H9 (cell line): ENCODE measurements at regions not wholly inside any gene's neighbourhood (a gene's known extent, or its start where the extent isn't known, plus 50 kb on each side); places are given as distances from the start of the nearest gene placed in this dataset.

ENCODE experiments used
- DNase-seq: peaks from one replicate; pipeline ENCODE4 v3.0.0-alpha.2; 2017
- H2AFZ ChIP-seq: one replicate; pipeline ENCODE4 v1.6.1; 2013; ENCODE audit warnings: mild to moderate bottlenecking, low read length, control low read depth, moderate library complexity
- H2AK5ac ChIP-seq: 2 replicates; pipeline ENCODE4 v1.6.1; 2013; ENCODE audit warnings: low read length, control low read depth, mixed read lengths; ENCODE audit not compliant: insufficient read length
- H2BK120ac ChIP-seq: one replicate; pipeline ENCODE4 v1.6.1; 2013; ENCODE audit warnings: low read depth, mild to moderate bottlenecking, low read length, control low read depth, inconsistent platforms; ENCODE audit not compliant: poor library complexity, severe bottlenecking
- H2BK12ac ChIP-seq: 2 replicates; pipeline ENCODE4 v1.6.1; 2013; ENCODE audit warnings: low read length, control low read depth, mixed read lengths, low read depth; ENCODE audit not compliant: insufficient read length
- H2BK15ac ChIP-seq: 2 replicates; pipeline ENCODE4 v1.6.1; 2013; ENCODE audit warnings: low read depth, low read length, control low read depth
- H2BK20ac ChIP-seq: one replicate; pipeline ENCODE4 v1.6.1; 2013; ENCODE audit warnings: low read depth, mild to moderate bottlenecking, low read length, control low read depth, inconsistent platforms; ENCODE audit not compliant: poor library complexity, severe bottlenecking
- H2BK5ac ChIP-seq: 2 replicates; pipeline ENCODE4 v1.6.1; 2013; ENCODE audit warnings: low read length, control low read depth, mixed read lengths; ENCODE audit not compliant: insufficient read length
- H3K14ac ChIP-seq: 2 replicates; pipeline ENCODE4 v1.6.1; 2013; ENCODE audit warnings: low read length, control low read depth; ENCODE audit not compliant: insufficient read depth
- H3K18ac ChIP-seq: 2 replicates; pipeline ENCODE4 v1.6.1; 2013; ENCODE audit warnings: low read depth, mild to moderate bottlenecking, mixed read lengths, low read length, control low read depth; ENCODE audit not compliant: insufficient read length
- H3K23ac ChIP-seq: 2 replicates; pipeline ENCODE4 v1.6.1; 2013; ENCODE audit warnings: low read length, control low read depth, mixed read lengths, low read depth; ENCODE audit not compliant: insufficient read length
- H3K23me2 ChIP-seq: 2 replicates; pipeline ENCODE4 v1.6.1; 2013; ENCODE audit warnings: low read depth, mild to moderate bottlenecking, mixed read lengths, low read length, control low read depth; ENCODE audit not compliant: insufficient read length, poor library complexity, severe bottlenecking
- H3K27ac ChIP-seq: 2 replicates; pipeline ENCODE4 v1.5.1; 2013; ENCODE audit warnings: low read length, control low read depth, mixed read lengths, low read depth; ENCODE audit not compliant: insufficient read length
- H3K27me3 ChIP-seq: 2 replicates; pipeline ENCODE4 v1.6.1; 2013; ENCODE audit warnings: low read length, control low read depth, inconsistent platforms; ENCODE audit not compliant: insufficient read depth
- H3K4ac ChIP-seq: 2 replicates; pipeline ENCODE4 v1.6.1; 2013; ENCODE audit warnings: low read depth, mild to moderate bottlenecking, control low read depth, inconsistent platforms, low read length, moderate library complexity
- H3K4me1 ChIP-seq: 2 replicates; pipeline ENCODE4 v1.6.1; 2013; ENCODE audit warnings: low read length, control low read depth, inconsistent platforms; ENCODE audit not compliant: insufficient read depth
- H3K4me2 ChIP-seq: 2 replicates; pipeline ENCODE4 v1.6.1; 2013; ENCODE audit warnings: low read length, control low read depth, mixed read lengths; ENCODE audit not compliant: insufficient read length, insufficient read depth
- H3K56ac ChIP-seq: 2 replicates; pipeline ENCODE4 v1.6.1; 2013; ENCODE audit warnings: low read depth, mild to moderate bottlenecking, mixed read lengths, low read length, control low read depth; ENCODE audit not compliant: insufficient read length
- H3K79me1 ChIP-seq: 2 replicates; pipeline ENCODE4 v1.6.1; 2013; ENCODE audit warnings: low read depth, mild to moderate bottlenecking, moderate library complexity, low read length, control low read depth, inconsistent platforms; ENCODE audit not compliant: insufficient read depth, poor library complexity, severe bottlenecking
- H3K79me2 ChIP-seq: 2 replicates; pipeline ENCODE4 v1.6.1; 2013; ENCODE audit warnings: low read length, control low read depth, inconsistent platforms; ENCODE audit not compliant: insufficient read depth
- H3K9ac ChIP-seq: 2 replicates; pipeline ENCODE4 v1.6.1; 2013; ENCODE audit warnings: low read length, control low read depth, mixed read lengths; ENCODE audit not compliant: insufficient read length; ENCODE audit errors: extremely low read depth
- H3K9me3 ChIP-seq: one replicate; pipeline ENCODE4 v1.6.1; 2013; ENCODE audit warnings: low read depth, low read length, inconsistent platforms; ENCODE audit not compliant: control insufficient read depth
- H3T11ph ChIP-seq: one replicate; pipeline ENCODE4 v1.6.1; 2013; ENCODE audit warnings: mild to moderate bottlenecking, low read length, control low read depth, inconsistent platforms
- H4K20me1 ChIP-seq: one replicate; pipeline ENCODE4 v1.6.1; 2013; ENCODE audit not compliant: control insufficient read depth, insufficient read length, insufficient read depth
- H4K5ac ChIP-seq: 2 replicates; pipeline ENCODE4 v1.6.1; 2013; ENCODE audit warnings: low read depth, mild to moderate bottlenecking, mixed read lengths, low read length, control low read depth; ENCODE audit not compliant: insufficient read length
- H4K8ac ChIP-seq: replicated peaks from 2 replicates; pipeline ENCODE4 v1.6.1; 2013; ENCODE audit warnings: low read length, control low read depth, mixed read lengths, low read depth; ENCODE audit not compliant: insufficient read length
- H4K91ac ChIP-seq: 2 replicates; pipeline ENCODE4 v1.6.1; 2013; ENCODE audit warnings: low read depth, mild to moderate bottlenecking, moderate library complexity, mixed read lengths, low read length, control low read depth; ENCODE audit not compliant: insufficient read length
- H3K27ac Mint-ChIP-seq, 3 experiments: 2 replicates in 2 of 3; 3 replicates in 1 of 3; pipeline ENCODE4 v1.8.0; 2020 to 2021; ENCODE audit warnings: mixed read lengths in 3 of 3, mild to moderate bottlenecking in 1 of 3, moderate library complexity in 1 of 3
- H3K27me3 Mint-ChIP-seq: 2 replicates; pipeline ENCODE4 v1.8.0; 2021; ENCODE audit warnings: low read depth, mild to moderate bottlenecking, moderate library complexity, mixed read lengths
- H3K36me3 Mint-ChIP-seq, 3 experiments: 2 replicates in 2 of 3; 3 replicates in 1 of 3; pipeline ENCODE4 v1.8.0; 2020 to 2021; ENCODE audit warnings: low read depth in 3 of 3, mixed read lengths in 3 of 3; ENCODE audit not compliant: insufficient read depth in 1 of 3
- H3K4me1 Mint-ChIP-seq, 2 experiments: 2 replicates each; pipeline ENCODE4 v1.8.0; 2020; ENCODE audit warnings: mixed read lengths in 2 of 2
- H3K4me3 Mint-ChIP-seq, 2 experiments: 2 replicates in 1 of 2; 3 replicates in 1 of 2; pipeline ENCODE4 v1.8.0; 2020 to 2021; ENCODE audit warnings: mild to moderate bottlenecking in 2 of 2, mixed read lengths in 2 of 2, moderate library complexity in 1 of 2
- H3K9me3 Mint-ChIP-seq, 2 experiments: 2 replicates in 1 of 2; 3 replicates in 1 of 2; pipeline ENCODE4 v1.8.0; 2020; ENCODE audit warnings: mild to moderate bottlenecking in 2 of 2, mixed read lengths in 2 of 2, moderate library complexity in 1 of 2
- WGBS: extraction: QIAGEN DNeasy Blood & Tissue Kit; methylation state at CpG from one replicate; pipeline ENCODE4 v1.1.7; 2013; ENCODE audit warnings: missing lambda C conversion rate, low lambda C conversion rate, mixed read lengths; ENCODE audit not compliant: insufficient read length; ENCODE audit errors: extremely low coverage; 5-methylcytosine and 5-hydroxymethylcytosine counted together
- TF ChIP-seq, protein P1 (sequence below): fragments of 200-600 bp; sonication (generic); conservative IDR thresholded peaks from 3 replicates; pipeline ENCODE4 v1.8.0; 2021; ENCODE audit warnings: antibody characterized with exemption, mild to moderate bottlenecking

DNA sequence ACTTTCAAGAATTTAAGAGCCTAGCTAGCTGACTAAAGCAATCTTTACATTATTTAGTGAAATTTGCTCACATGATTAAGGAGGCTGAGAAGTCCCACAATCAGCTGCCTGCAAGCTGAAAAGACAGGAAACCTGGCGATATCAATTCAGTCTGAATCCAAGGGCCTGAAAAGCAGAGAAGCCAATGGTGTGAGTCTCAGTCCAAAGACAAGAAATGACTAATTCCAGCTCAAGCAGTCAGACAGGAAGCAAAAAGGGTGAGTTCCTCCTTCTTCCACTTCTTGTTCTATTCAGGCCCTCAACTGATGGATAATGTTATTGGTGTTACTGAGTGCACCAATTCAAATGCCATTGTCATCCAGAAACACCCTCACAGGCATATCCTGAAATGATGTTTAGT, 1231.6 kb upstream of the CELF2 start:
- H2BK5ac ChIP-seq: no peak overlapping the region
- DNase-seq: no peak
- no peak overlapping the region for H3K4me2 ChIP-seq
- no peak overlapping the region for H2BK20ac ChIP-seq
- no peak overlapping the region for H3T11ph ChIP-seq
- H2BK120ac ChIP-seq: no peak overlapping the region
- no peak overlapping the region for H4K8ac ChIP-seq
- Mint-ChIP-seq H3K36me3 (no peaks in the 10 kb centered on the region; a peak in 1 of 7 replicates), H3K27me3 (no peaks in the 10 kb centered on the region), H3K4me3 (no peak overlapping the region), H3K4me1 (peaks cover 11 to 20% of the 10 kb centered on the region in 2 experiments), H3K27ac (no peak overlapping the region), H3K9me3 (no peaks in the 10 kb centered on the region)
- H3K23me2 ChIP-seq: no peaks in the 10 kb centered on the region
- no peak overlapping the region for H3K4ac ChIP-seq
- no peaks in the 10 kb centered on the region for H3K79me1 ChIP-seq
- no CpG with 5 or more reads among the region's 1 CpG for WGBS
- H2BK15ac ChIP-seq: no peak overlapping the region
- no peaks in the 10 kb centered on the region for H3K9me3 ChIP-seq
- H2AFZ ChIP-seq: no peak overlapping the region
- no peak overlapping the region for H2BK12ac ChIP-seq
- no peak overlapping the region for H3K27ac ChIP-seq
- no peak overlapping the region for H4K5ac ChIP-seq
- no peaks in the 10 kb centered on the region for H3K79me2 ChIP-seq
- H3K56ac ChIP-seq: no peak overlapping the region
- no peak overlapping the region for H3K14ac ChIP-seq
- H3K9ac ChIP-seq: no peak overlapping the region
- no peak overlapping the region for H4K91ac ChIP-seq
- TF ChIP-seq, protein P1, sequence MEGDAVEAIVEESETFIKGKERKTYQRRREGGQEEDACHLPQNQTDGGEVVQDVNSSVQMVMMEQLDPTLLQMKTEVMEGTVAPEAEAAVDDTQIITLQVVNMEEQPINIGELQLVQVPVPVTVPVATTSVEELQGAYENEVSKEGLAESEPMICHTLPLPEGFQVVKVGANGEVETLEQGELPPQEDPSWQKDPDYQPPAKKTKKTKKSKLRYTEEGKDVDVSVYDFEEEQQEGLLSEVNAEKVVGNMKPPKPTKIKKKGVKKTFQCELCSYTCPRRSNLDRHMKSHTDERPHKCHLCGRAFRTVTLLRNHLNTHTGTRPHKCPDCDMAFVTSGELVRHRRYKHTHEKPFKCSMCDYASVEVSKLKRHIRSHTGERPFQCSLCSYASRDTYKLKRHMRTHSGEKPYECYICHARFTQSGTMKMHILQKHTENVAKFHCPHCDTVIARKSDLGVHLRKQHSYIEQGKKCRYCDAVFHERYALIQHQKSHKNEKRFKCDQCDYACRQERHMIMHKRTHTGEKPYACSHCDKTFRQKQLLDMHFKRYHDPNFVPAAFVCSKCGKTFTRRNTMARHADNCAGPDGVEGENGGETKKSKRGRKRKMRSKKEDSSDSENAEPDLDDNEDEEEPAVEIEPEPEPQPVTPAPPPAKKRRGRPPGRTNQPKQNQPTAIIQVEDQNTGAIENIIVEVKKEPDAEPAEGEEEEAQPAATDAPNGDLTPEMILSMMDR: no peak
- H3K4me1 ChIP-seq: no peaks in the 10 kb centered on the region; the same call in 1 of the 2 replicates
- no peak overlapping the region for H3K23ac ChIP-seq
- no peak overlapping the region for H3K18ac ChIP-seq
- H3K27me3 ChIP-seq: no peaks in the 10 kb centered on the region
- no peaks in the 10 kb centered on the region for H4K20me1 ChIP-seq
- H2AK5ac ChIP-seq: no peak overlapping the region
